ENCODE measurements at regions not wholly inside any gene's neighbourhood (a gene's known extent, or its start where the extent isn't known, plus 50 kb on each side); places are given as distances from the start of the nearest gene placed in this dataset.

DNA sequence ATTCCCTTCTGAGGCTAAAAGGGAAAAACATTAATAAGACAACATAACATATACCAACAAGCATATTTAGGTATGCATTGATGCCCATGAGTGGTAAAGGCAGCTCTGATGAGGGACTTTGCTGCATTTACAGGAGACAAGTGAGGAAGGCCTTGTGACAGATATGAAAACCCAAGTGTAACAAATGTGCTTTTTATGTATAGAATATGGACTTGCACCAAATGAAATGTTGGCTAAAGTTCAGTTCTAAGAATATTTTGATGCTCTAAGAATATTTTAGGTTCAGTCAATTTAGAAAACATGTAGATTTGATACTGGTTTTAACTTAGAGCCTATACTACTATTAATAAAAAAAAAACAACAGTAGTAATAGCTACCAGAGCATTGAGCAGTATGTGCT, 424.7 kb downstream of the LMO4 start:
- H3K27me3 ChIP-seq (ENCODE audit: control insufficient read depth, insufficient read depth, low read length) = no peaks in the 10 kb centered on the region
- no peaks in the 10 kb centered on the region for H3K36me3 ChIP-seq (ENCODE audit: control insufficient read depth, insufficient read depth, low read length)
- H3K9ac ChIP-seq (ENCODE audit: low read depth, low read length) = no peak overlapping the region
- no peaks in the 10 kb centered on the region for H3K9me3 ChIP-seq (ENCODE audit: control insufficient read depth, insufficient read depth, low read length)
- no peaks in the 10 kb centered on the region for H3K4me1 ChIP-seq (ENCODE audit: control insufficient read depth, insufficient read depth, low read length)
- H3K4me3 ChIP-seq (ENCODE audit: low read depth, low read length) = no peak overlapping the region
- H3K27ac ChIP-seq (ENCODE audit: low read depth, low read length) = no peak overlapping the region

DNA sequence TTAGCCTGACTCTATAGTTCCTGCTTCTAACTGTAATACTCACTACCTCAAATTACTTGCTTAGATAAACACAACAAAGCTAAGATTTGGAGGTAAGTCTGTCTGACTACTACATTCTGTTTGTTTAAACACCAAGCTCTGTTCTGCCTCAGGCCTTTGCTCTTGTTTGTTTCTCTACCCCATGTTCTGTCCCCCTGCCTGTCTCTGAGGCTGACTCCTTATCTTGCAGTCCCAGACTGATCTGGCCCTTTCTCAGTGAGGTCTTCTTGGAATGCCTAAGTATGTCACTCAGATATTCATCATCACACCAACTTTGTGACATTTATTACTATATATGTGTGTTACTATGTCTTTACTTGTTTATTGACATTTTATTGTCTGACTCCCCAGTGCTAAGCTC, 425.5 kb downstream of the LMO4 start:
- Histone ChIP-seq H3K4me1 (ENCODE audit: control insufficient read depth, insufficient read depth, low read length) (no peaks in the 10 kb centered on the region), H3K9ac (ENCODE audit: low read depth, low read length) (no peak overlapping the region), H3K27me3 (ENCODE audit: control insufficient read depth, insufficient read depth, low read length) (no peaks in the 10 kb centered on the region), H3K36me3 (ENCODE audit: control insufficient read depth, insufficient read depth, low read length) (no peaks in the 10 kb centered on the region), H3K9me3 (ENCODE audit: control insufficient read depth, insufficient read depth, low read length) (no peaks in the 10 kb centered on the region), H3K4me3 (ENCODE audit: low read depth, low read length) (no peak overlapping the region), H3K27ac (ENCODE audit: low read depth, low read length) (no peak overlapping the region)

DNA sequence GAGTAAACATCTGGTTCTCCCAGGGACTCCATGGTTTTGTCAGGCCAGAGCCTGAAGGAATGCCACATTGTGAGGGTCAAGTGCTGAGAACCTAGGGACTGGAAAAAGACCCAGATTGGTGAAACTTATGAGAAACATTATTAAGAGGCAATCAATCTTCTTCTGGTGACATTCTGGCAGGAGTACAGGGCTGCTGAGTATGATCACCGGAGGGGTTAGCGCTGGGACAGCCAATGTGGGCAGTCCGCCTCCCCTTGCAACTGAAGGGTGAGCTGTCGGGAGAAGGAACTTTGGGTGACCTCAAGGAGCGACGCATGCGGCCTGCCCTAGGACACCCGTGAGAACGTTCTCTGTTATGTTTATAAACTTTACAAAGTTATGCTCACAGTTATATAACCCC, 429.0 kb downstream of the LMO4 start:
- H3K4me3 ChIP-seq (ENCODE audit: low read depth, low read length) = no peak overlapping the region
- no peaks in the 10 kb centered on the region for H3K36me3 ChIP-seq (ENCODE audit: control insufficient read depth, insufficient read depth, low read length)
- H3K4me1 ChIP-seq (ENCODE audit: control insufficient read depth, insufficient read depth, low read length) = no peaks in the 10 kb centered on the region
- no peaks in the 10 kb centered on the region for H3K9me3 ChIP-seq (ENCODE audit: control insufficient read depth, insufficient read depth, low read length)
- no peaks in the 10 kb centered on the region for H3K27me3 ChIP-seq (ENCODE audit: control insufficient read depth, insufficient read depth, low read length)
- no peak overlapping the region for H3K27ac ChIP-seq (ENCODE audit: low read depth, low read length)
- no peak overlapping the region for H3K9ac ChIP-seq (ENCODE audit: low read depth, low read length)

DNA sequence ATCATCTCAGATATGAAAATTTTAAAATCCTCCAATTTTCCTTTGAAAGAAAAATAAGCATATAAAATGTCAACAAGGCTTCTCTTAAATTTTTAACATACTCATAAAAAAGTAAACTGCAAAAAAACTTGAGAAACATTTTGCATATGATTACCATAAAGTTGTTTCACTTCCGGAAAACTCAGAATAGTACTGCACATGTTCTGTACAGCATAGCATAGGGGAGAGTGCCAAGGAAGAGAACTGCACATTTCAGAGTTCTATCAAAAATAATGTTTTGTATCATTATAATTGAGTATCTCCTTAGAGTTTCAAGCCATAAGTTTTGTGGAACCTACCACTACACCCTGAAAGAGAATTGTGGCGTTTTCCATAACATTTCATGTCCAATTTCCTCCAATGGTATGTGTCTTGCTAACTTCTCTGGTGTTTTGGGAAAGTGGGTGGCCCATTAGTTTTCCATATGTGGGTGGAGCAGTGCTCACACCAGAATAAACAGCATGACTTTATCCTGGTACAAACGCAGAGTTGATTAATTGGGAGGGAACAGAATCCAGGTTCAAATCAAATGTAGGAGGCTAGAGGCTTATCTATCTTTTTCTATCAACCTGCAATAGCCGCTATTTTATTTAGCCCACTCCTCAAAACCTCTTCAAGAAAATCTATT, 430.9 kb downstream of the LMO4 start:
- Histone ChIP-seq H3K27ac (ENCODE audit: low read depth, low read length) (no peak overlapping the region), H3K36me3 (ENCODE audit: control insufficient read depth, insufficient read depth, low read length) (no peaks in the 10 kb centered on the region), H3K9me3 (ENCODE audit: control insufficient read depth, insufficient read depth, low read length) (no peaks in the 10 kb centered on the region)

DNA sequence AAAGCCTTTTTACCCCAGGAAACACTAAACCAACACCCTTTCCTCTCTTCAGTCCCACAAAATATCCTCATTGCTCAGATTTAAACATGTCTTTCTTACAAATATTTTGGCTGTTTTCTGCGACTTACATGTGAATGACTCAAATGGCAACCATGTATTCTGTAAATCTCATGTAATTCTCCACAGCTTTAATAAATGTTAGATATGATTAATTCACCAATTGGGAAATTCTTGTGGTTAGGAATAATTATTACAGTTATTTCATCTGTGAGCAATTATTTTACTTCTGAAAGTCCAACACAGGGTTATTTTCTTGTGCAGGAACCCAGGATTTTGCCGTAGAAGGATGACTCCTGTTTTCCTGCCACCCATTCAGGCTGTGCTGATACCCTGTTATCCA, 431.5 kb downstream of the LMO4 start:
- no peaks in the 10 kb centered on the region for H3K36me3 ChIP-seq (ENCODE audit: control insufficient read depth, insufficient read depth, low read length)
- H3K9me3 ChIP-seq (ENCODE audit: control insufficient read depth, insufficient read depth, low read length) = no peaks in the 10 kb centered on the region
- H3K4me3 ChIP-seq (ENCODE audit: low read depth, low read length) = no peak overlapping the region
- H3K9ac ChIP-seq (ENCODE audit: low read depth, low read length) = no peak overlapping the region
- no peaks in the 10 kb centered on the region for H3K27me3 ChIP-seq (ENCODE audit: control insufficient read depth, insufficient read depth, low read length)
- H3K27ac ChIP-seq (ENCODE audit: low read depth, low read length) = no peak overlapping the region
- no peaks in the 10 kb centered on the region for H3K4me1 ChIP-seq (ENCODE audit: control insufficient read depth, insufficient read depth, low read length)

More for the DNA sequence above, 430.9 kb downstream of the LMO4 start:
- no peak overlapping the region for H3K4me3 ChIP-seq (ENCODE audit: low read depth, low read length)
- H3K27me3 ChIP-seq (ENCODE audit: control insufficient read depth, insufficient read depth, low read length) = no peaks in the 10 kb centered on the region
- H3K4me1 ChIP-seq (ENCODE audit: control insufficient read depth, insufficient read depth, low read length) = no peaks in the 10 kb centered on the region
- H3K9ac ChIP-seq (ENCODE audit: low read depth, low read length) = no peak overlapping the region

DNA sequence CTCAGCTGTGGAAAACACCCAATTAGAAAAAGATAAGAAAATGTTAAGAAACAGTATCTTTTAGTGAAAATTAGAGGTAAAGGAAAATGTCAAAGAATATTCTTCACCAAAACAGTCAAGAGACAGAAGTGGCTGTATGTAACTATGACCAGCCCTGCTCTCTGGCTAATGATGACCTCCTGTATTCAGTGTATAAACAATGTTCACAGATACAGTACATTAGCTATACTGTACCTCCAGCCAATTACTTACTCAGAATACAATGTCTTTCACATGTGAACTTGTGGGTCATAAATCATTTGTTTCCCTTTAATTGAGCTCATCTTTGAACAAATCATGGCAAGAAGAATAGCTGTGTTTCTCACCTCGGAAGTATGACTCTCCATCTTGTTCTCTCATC, 432.0 kb downstream of the LMO4 start:
- Histone ChIP-seq H3K9ac (ENCODE audit: low read depth, low read length) (no peak overlapping the region), H3K27me3 (ENCODE audit: control insufficient read depth, insufficient read depth, low read length) (no peaks in the 10 kb centered on the region), H3K4me3 (ENCODE audit: low read depth, low read length) (no peak overlapping the region), H3K36me3 (ENCODE audit: control insufficient read depth, insufficient read depth, low read length) (no peaks in the 10 kb centered on the region), H3K27ac (ENCODE audit: low read depth, low read length) (no peak overlapping the region), H3K4me1 (ENCODE audit: control insufficient read depth, insufficient read depth, low read length) (no peaks in the 10 kb centered on the region), H3K9me3 (ENCODE audit: control insufficient read depth, insufficient read depth, low read length) (no peaks in the 10 kb centered on the region)

DNA sequence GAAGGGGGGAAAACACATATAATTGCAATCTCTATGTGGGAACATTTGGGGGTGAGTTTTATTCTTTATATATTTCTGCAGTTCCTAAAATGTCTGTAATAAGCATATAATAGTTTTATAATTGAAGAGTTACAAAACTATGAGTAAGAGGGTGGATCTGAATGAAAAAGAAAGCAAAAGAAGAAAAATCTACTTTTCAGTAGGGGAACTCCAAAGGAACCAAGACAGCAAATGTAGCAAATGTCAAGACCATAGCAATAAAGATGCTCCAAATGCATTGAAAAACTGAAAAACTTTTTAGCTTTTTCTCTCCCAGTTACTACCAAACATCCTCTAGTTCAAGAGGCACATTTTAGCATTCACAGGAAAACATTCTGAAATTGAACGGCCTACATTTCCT, 434.8 kb downstream of the LMO4 start:
- Histone ChIP-seq H3K4me1 (ENCODE audit: control insufficient read depth, insufficient read depth, low read length) (no peaks in the 10 kb centered on the region), H3K4me3 (ENCODE audit: low read depth, low read length) (no peak overlapping the region), H3K36me3 (ENCODE audit: control insufficient read depth, insufficient read depth, low read length) (no peaks in the 10 kb centered on the region), H3K27me3 (ENCODE audit: control insufficient read depth, insufficient read depth, low read length) (no peaks in the 10 kb centered on the region), H3K9ac (ENCODE audit: low read depth, low read length) (no peak overlapping the region), H3K9me3 (ENCODE audit: control insufficient read depth, insufficient read depth, low read length) (no peaks in the 10 kb centered on the region), H3K27ac (ENCODE audit: low read depth, low read length) (no peak overlapping the region)

DNA sequence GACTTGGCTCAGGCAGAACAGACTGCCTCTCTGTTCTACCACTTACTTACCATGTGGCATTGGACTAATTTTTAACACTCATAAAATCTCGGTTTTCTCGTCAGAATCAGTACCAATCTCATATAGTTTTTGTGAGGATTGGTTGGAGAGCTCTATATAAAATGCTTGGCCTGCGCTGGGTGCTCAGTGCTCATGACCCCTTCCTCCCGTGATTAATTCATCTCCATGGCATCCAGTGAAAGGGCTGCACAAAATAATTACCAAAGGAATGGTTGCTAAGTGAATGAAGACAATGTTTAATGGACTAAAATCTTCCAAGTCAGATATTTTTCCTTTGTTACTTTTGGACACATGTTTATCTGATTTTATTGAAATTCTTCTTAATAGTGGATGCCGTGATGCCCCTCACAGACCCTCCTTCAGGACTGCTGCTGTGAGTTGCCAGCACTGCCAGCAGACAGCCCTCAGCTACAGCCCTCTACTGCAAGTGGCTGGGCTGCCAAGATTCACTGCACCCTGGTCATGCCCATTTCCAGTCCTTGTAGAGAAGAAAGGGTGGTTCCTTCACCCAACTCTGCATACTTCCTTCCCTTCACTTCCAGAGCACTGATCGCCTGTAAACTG, 436.5 kb downstream of the LMO4 start:
- Histone ChIP-seq H3K36me3 (ENCODE audit: control insufficient read depth, insufficient read depth, low read length) (no peaks in the 10 kb centered on the region), H3K4me3 (ENCODE audit: low read depth, low read length) (no peak overlapping the region), H3K4me1 (ENCODE audit: control insufficient read depth, insufficient read depth, low read length) (no peaks in the 10 kb centered on the region), H3K27ac (ENCODE audit: low read depth, low read length) (no peak overlapping the region), H3K9me3 (ENCODE audit: control insufficient read depth, insufficient read depth, low read length) (no peaks in the 10 kb centered on the region), H3K27me3 (ENCODE audit: control insufficient read depth, insufficient read depth, low read length) (no peaks in the 10 kb centered on the region), H3K9ac (ENCODE audit: low read depth, low read length) (no peak overlapping the region)

DNA sequence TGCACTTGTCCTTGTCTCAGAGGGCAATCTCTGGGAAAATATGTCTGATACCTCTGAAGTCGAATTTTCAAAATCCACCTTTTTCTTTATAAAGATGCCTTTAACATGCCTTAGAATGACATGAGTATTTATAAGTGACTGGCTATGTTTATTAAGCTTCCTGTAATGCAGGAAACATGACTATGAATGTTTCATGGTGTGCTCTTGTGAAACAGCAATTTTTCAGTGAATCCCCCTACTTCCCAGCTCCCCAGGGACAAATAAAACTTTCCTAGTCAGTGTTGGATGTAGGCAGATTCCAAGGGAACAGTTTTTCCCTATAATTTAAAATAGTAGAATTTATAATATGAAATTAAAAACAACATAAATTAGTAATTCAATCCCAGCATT, 437.0 kb downstream of the LMO4 start:
- H3K9me3 ChIP-seq (ENCODE audit: control insufficient read depth, insufficient read depth, low read length) = no peaks in the 10 kb centered on the region
- H3K4me3 ChIP-seq (ENCODE audit: low read depth, low read length) = no peak overlapping the region
- H3K27me3 ChIP-seq (ENCODE audit: control insufficient read depth, insufficient read depth, low read length) = no peaks in the 10 kb centered on the region
- H3K27ac ChIP-seq (ENCODE audit: low read depth, low read length) = no peak overlapping the region
- H3K36me3 ChIP-seq (ENCODE audit: control insufficient read depth, insufficient read depth, low read length) = no peaks in the 10 kb centered on the region
- no peaks in the 10 kb centered on the region for H3K4me1 ChIP-seq (ENCODE audit: control insufficient read depth, insufficient read depth, low read length)
- no peak overlapping the region for H3K9ac ChIP-seq (ENCODE audit: low read depth, low read length)

DNA sequence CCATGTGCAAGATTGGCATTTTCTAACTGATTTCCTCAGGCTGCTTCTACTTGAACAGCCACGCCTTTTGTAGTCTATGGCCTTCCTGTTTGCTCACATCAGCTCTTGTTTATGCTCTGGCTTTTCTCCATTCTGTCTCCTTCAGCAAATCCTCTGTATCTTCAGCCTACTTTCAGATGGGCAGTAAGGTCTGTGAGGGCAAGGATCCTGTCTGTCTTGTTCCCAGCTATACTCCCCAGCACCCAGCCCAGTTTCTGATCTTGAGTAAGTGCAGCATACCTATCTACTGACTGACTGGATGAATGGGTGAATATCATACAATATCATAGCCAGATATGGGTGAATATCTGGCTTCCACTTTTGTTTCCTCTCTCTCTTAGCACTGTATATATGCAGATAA, 438.1 kb downstream of the LMO4 start:
- Histone ChIP-seq H3K4me3 (ENCODE audit: low read depth, low read length) (no peak overlapping the region), H3K27ac (ENCODE audit: low read depth, low read length) (no peak overlapping the region), H3K9me3 (ENCODE audit: control insufficient read depth, insufficient read depth, low read length) (no peaks in the 10 kb centered on the region), H3K36me3 (ENCODE audit: control insufficient read depth, insufficient read depth, low read length) (no peaks in the 10 kb centered on the region), H3K9ac (ENCODE audit: low read depth, low read length) (no peak overlapping the region), H3K4me1 (ENCODE audit: control insufficient read depth, insufficient read depth, low read length) (no peaks in the 10 kb centered on the region), H3K27me3 (ENCODE audit: control insufficient read depth, insufficient read depth, low read length) (no peaks in the 10 kb centered on the region)

DNA sequence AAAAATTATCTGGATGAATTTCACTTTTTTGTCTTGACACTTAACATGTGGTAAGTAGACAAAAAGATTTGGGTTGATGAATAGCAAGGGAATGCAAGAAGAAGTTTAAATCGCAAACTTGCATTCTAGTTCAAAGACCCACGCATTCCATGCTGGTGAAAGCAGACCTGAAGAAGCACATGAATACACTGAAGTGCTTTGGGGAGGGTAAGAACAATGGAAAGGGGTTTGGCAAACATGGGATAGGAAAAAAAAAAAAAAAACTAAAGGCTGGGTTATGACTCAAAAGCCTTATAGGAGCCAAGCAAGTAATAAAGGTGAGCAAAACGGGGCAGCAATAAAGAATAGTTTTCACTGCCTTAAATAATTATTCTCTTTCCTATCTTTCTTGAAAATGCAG, 450.2 kb downstream of the LMO4 start:
- H3K9me3 ChIP-seq (ENCODE audit: control insufficient read depth, insufficient read depth, low read length) = no peaks in the 10 kb centered on the region

More for the DNA sequence above, 450.2 kb downstream of the LMO4 start:
- no peaks in the 10 kb centered on the region for H3K36me3 ChIP-seq (ENCODE audit: control insufficient read depth, insufficient read depth, low read length)
- no peaks in the 10 kb centered on the region for H3K27me3 ChIP-seq (ENCODE audit: control insufficient read depth, insufficient read depth, low read length)
- H3K27ac ChIP-seq (ENCODE audit: low read depth, low read length) = no peak overlapping the region
- H3K9ac ChIP-seq (ENCODE audit: low read depth, low read length) = no peak overlapping the region
- no peaks in the 10 kb centered on the region for H3K4me1 ChIP-seq (ENCODE audit: control insufficient read depth, insufficient read depth, low read length)
- H3K4me3 ChIP-seq (ENCODE audit: low read depth, low read length) = no peak overlapping the region

Data from HUES48 (cell line).